ENCODE measurements at regions not wholly inside any gene's neighbourhood (a gene's known extent, or its start where the extent isn't known, plus 50 kb on each side); places are given as distances from the start of the nearest gene placed in this dataset.

GRCh38 chr22:46054091-46055073 lies 77.4 kb upstream of the WNT7B start:
- no peak for DNase-seq (ENCODE audit: low spot score)

GRCh38 chr22:46055181-46055875 lies 78.4 kb upstream of the WNT7B start:
- no peak for DNase-seq (ENCODE audit: low spot score)

GRCh38 chr22:46055911-46056545 lies 79.1 kb upstream of the WNT7B start:
- DNase-seq (ENCODE audit: low spot score), result no peak

- no peak for DNase-seq (ENCODE audit: low spot score)
Measured at GRCh38 chr22:46056546-46057245, 79.7 kb upstream of the WNT7B start.

- DNase-seq (ENCODE audit: low spot score), result no peak
Measured at GRCh38 chr22:46057246-46058090, 80.5 kb upstream of the WNT7B start.

- peak; percentile 33 for DNase-seq (ENCODE audit: low spot score)
Measured at GRCh38 chr22:46058091-46058420, 81.1 kb upstream of the WNT7B start.

- DNase-seq (ENCODE audit: low spot score), result no peak
Measured at GRCh38 chr22:46058591-46059519, 81.9 kb upstream of the WNT7B start.

GRCh38 chr22:46060292-46061123 lies 83.5 kb upstream of the WNT7B start:
- DNase-seq (ENCODE audit: low spot score), result no peak

GRCh38 chr22:46061124-46061500 lies 84.2 kb upstream of the WNT7B start:
- DNase-seq (ENCODE audit: low spot score), result no peak

GRCh38 chr22:46061501-46062231 lies 84.7 kb upstream of the WNT7B start:
- DNase-seq (ENCODE audit: low spot score), result no peak

- no peak for DNase-seq (ENCODE audit: low spot score)
Measured at GRCh38 chr22:46062232-46062615, 85.3 kb upstream of the WNT7B start.

- no peak for DNase-seq (ENCODE audit: low spot score)
Measured at GRCh38 chr22:46062971-46063631, 86.1 kb upstream of the WNT7B start.

- no peak for DNase-seq (ENCODE audit: low spot score)
Measured at GRCh38 chr22:46063846-46064227, 86.5 kb upstream of the PPARA start.

GRCh38 chr22:46064228-46064965 lies 85.9 kb upstream of the PPARA start:
- DNase-seq (ENCODE audit: low spot score), result no peak

- DNase-seq (ENCODE audit: low spot score), result no peak
Measured at GRCh38 chr22:46064966-46065666, 85.2 kb upstream of the PPARA start.

- no peak for DNase-seq (ENCODE audit: low spot score)
Measured at GRCh38 chr22:46065691-46066454, 84.5 kb upstream of the PPARA start.
